ENCODE measurements at regions not wholly inside any gene's neighbourhood (a gene's known extent, or its start where the extent isn't known, plus 50 kb on each side); places are given as distances from the start of the nearest gene placed in this dataset.

GRCh38 chr2:5908071-5908470 lies 215.9 kb downstream of the SOX11 start:
- intact Hi-C loops (cut with DNase I) = no loop called here
- no peak for DNase-seq (ENCODE audit: low spot score)

- no peak for DNase-seq (ENCODE audit: low spot score)
- intact Hi-C loops (cut with DNase I) = loop anchor here (10.0 kb wide), 1 partner anchor 517 kb away; no protein-coding TSS in a partner anchor
These were observed 219.5 kb downstream of the SOX11 start for GRCh38 chr2:5911718-5912117.

- intact Hi-C loops (cut with DNase I) = loop anchor here (2.0 to 10.0 kb wide), 3 partner anchors 165 to 519 kb away; no protein-coding TSS in a partner anchor
- DNase-seq (ENCODE audit: low spot score) = no peak
These were observed 221.7 kb downstream of the SOX11 start for GRCh38 chr2:5913711-5914395.

GRCh38 chr2:5914811-5915611 lies 222.8 kb downstream of the SOX11 start:
- intact Hi-C loops (cut with DNase I) = loop anchor here (2.0 to 10.0 kb wide), 4 partner anchors 166 to 923 kb away; no protein-coding TSS in a partner anchor

GRCh38 chr2:5915881-5916310 lies 223.7 kb downstream of the SOX11 start:
- intact Hi-C loops (cut with DNase I) = loop anchor here (2.0 to 10.0 kb wide), 4 partner anchors 167 to 924 kb away; no protein-coding TSS in a partner anchor
- DNase-seq (ENCODE audit: low spot score) = no peak

More at GRCh38 chr2:5914811-5915611, 222.8 kb downstream of the SOX11 start:
- DNase-seq (ENCODE audit: low spot score) = peak; percentile 81

- DNase-seq (ENCODE audit: low spot score) = no peak
- intact Hi-C loops (cut with DNase I) = no loop called here
These were observed 229.0 kb downstream of the SOX11 start for GRCh38 chr2:5921081-5921642.

GRCh38 chr2:5923957-5924945 lies 232.1 kb downstream of the SOX11 start:
- DNase-seq (ENCODE audit: low spot score) = no peak
- intact Hi-C loops (cut with DNase I) = no loop called here

GRCh38 chr2:5925604-5926003 lies 233.4 kb downstream of the SOX11 start:
- intact Hi-C loops (cut with DNase I) = loop anchor here (5.0 kb wide), 1 partner anchor 403 kb away; no protein-coding TSS in a partner anchor
- no peak for DNase-seq (ENCODE audit: low spot score)

GRCh38 chr2:5926871-5927512 lies 234.8 kb downstream of the SOX11 start:
- DNase-seq (ENCODE audit: low spot score) = no peak
- intact Hi-C loops (cut with DNase I) = loop anchor here (5.0 kb wide), 1 partner anchor 405 kb away; no protein-coding TSS in a partner anchor

GRCh38 chr2:5932556-5933469 lies 240.6 kb downstream of the SOX11 start:
- peak; percentile 82 for DNase-seq (ENCODE audit: low spot score)
- intact Hi-C loops (cut with DNase I) = no loop called here

- intact Hi-C loops (cut with DNase I) = no loop called here
These were observed 241.5 kb downstream of the SOX11 start for GRCh38 chr2:5933669-5934068.

GRCh38 chr2:5937321-5937720 lies 245.1 kb downstream of the SOX11 start:
- intact Hi-C loops (cut with DNase I) = no loop called here
- DNase-seq (ENCODE audit: low spot score) = no peak

More at GRCh38 chr2:5933669-5934068, 241.5 kb downstream of the SOX11 start:
- DNase-seq (ENCODE audit: low spot score) = no peak

GRCh38 chr2:5937851-5938565 lies 245.8 kb downstream of the SOX11 start:
- no peak for DNase-seq (ENCODE audit: low spot score)
- intact Hi-C loops (cut with DNase I) = no loop called here

GRCh38 chr2:5938566-5938896 lies 246.3 kb downstream of the SOX11 start:
- DNase-seq (ENCODE audit: low spot score) = no peak
- intact Hi-C loops (cut with DNase I) = no loop called here

- DNase-seq (ENCODE audit: low spot score) = no peak
- intact Hi-C loops (cut with DNase I) = no loop called here
These were observed 247.4 kb downstream of the SOX11 start for GRCh38 chr2:5939553-5939952.

- intact Hi-C loops (cut with DNase I) = no loop called here
- no peak for DNase-seq (ENCODE audit: low spot score)
These were observed 248.7 kb downstream of the SOX11 start for GRCh38 chr2:5940596-5941535.
